ENCODE measurements at regions not wholly inside any gene's neighbourhood (a gene's known extent, or its start where the extent isn't known, plus 50 kb on each side); places are given as distances from the start of the nearest gene placed in this dataset.
"Not testable (repeated sequence)": the region's sequence is repeated elsewhere in the genome, so short reads cannot be mapped to it uniquely, and the experiment has no call there.

GRCh38 chr12:69030321-69030720 is 97.3 kb upstream of the CPM start:
- DNase-seq: no peak

GRCh38 chr12:69036533-69036932 is 103.6 kb upstream of the CPM start:
- DNase-seq: no peak

GRCh38 chr12:69036999-69037398 is 104.0 kb upstream of the CPM start:
- no peak for DNase-seq

- DNase-seq: no peak
These were observed 106.9 kb upstream of the CPM start for GRCh38 chr12:69039911-69040310.

- DNase-seq: no peak
These were observed 109.6 kb upstream of the CPM start for GRCh38 chr12:69042557-69042956.

- DNase-seq: no peak
These were observed 110.0 kb upstream of the CPM start for GRCh38 chr12:69042970-69043369.

GRCh38 chr12:69044887-69045286 is 111.9 kb upstream of the CPM start:
- DNase-seq: no peak

GRCh38 chr12:69045430-69045829 is 112.5 kb upstream of the CPM start:
- DNase-seq: no peak

- no peak for DNase-seq
These were observed 113.4 kb upstream of the CPM start for GRCh38 chr12:69046363-69046762.

GRCh38 chr12:69046920-69047319 is 113.9 kb upstream of the CPM start:
- no peak for DNase-seq

GRCh38 chr12:69047990-69048389 is 115.0 kb upstream of the CPM start:
- DNase-seq: no peak

GRCh38 chr12:69049855-69050254 is 116.9 kb upstream of the CPM start:
- DNase-seq: not testable (repeated sequence)

- DNase-seq: no peak
These were observed 119.8 kb upstream of the CPM start for GRCh38 chr12:69052613-69053408.

GRCh38 chr12:69054343-69055056 is 121.5 kb upstream of the CPM start:
- no peak for DNase-seq

- DNase-seq: no peak
These were observed 122.3 kb upstream of the CPM start for GRCh38 chr12:69055280-69055679.

GRCh38 chr12:69055706-69056105 is 122.7 kb upstream of the CPM start:
- no peak for DNase-seq

- DNase-seq: no peak
These were observed 124.0 kb upstream of the CPM start for GRCh38 chr12:69056743-69057515.

- DNase-seq: no peak
These were observed 124.8 kb upstream of the CPM start for GRCh38 chr12:69057742-69058141.

- no peak for DNase-seq
These were observed 126.8 kb upstream of the CPM start for GRCh38 chr12:69059465-69060457.

- DNase-seq: peak in 1 of 2 experiments; percentile 18
These were observed 128.6 kb upstream of the CPM start for GRCh38 chr12:69061574-69061973.

- DNase-seq: no peak
These were observed 129.8 kb upstream of the CPM start for GRCh38 chr12:69062621-69063237.
